SKM-1 treated with dmso at 0.1 percent for 144 hours (cell line): ENCODE measurements at regions not wholly inside any gene's neighbourhood (a gene's known extent, or its start where the extent isn't known, plus 50 kb on each side); places are given as distances from the start of the nearest gene placed in this dataset.
"Not testable (repeated sequence)": the region's sequence is repeated elsewhere in the genome, so short reads cannot be mapped to it uniquely, and the experiment has no call there.

ENCODE experiments used
- DNase-seq: peaks from one replicate; lab custom pipeline; 2025; ENCODE audit not compliant: unreplicated experiment; lab: John Stamatoyannopoulos, UW

- DNase-seq = peak; percentile 7
Observed at GRCh38 chr1:228846952-228847351, 111.7 kb downstream of the RHOU start.

DNA sequence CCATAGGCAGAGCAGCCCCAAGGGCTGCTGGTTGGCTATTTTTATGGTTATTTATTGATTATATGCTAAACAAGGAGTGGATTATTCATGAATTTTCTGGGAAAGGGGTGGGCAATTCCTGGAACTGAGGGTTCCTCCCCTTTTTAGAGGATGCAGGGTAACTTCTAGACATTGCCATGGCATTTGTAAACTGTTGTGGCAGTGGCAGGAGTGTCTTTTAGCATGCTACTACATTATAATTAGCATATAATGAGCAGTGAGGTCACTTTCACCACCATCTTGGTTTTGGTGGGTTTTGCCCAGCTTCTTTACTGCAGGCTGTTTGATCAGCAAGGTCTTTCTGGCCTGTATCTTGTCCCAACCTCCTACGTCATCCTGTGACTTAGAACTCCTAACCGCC lies 112.2 kb downstream of the RHOU start:
- DNase-seq = not testable (repeated sequence)

DNA sequence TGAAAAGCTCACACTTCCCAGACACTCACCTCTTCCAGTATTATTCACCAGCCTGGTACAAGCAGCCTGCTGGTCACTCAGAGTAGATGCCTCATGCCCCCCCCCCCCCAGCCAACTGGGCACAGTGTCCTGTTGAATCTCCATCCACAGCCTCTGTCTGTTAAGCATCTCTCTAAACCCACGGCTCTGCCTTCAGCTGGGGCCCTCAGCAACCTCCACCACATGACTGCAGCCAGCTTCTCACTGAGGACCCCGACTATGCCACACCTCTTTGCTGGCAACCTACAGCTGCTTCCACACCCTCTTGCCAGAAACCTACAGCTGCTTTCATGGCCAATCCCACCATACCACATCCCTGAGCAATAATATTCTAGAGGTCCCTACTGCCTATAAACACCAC lies 113.1 kb downstream of the RHOU start:
- no peak for DNase-seq

- DNase-seq = no peak
Observed at GRCh38 chr1:228849011-228849541, 113.8 kb downstream of the RHOU start.

DNA sequence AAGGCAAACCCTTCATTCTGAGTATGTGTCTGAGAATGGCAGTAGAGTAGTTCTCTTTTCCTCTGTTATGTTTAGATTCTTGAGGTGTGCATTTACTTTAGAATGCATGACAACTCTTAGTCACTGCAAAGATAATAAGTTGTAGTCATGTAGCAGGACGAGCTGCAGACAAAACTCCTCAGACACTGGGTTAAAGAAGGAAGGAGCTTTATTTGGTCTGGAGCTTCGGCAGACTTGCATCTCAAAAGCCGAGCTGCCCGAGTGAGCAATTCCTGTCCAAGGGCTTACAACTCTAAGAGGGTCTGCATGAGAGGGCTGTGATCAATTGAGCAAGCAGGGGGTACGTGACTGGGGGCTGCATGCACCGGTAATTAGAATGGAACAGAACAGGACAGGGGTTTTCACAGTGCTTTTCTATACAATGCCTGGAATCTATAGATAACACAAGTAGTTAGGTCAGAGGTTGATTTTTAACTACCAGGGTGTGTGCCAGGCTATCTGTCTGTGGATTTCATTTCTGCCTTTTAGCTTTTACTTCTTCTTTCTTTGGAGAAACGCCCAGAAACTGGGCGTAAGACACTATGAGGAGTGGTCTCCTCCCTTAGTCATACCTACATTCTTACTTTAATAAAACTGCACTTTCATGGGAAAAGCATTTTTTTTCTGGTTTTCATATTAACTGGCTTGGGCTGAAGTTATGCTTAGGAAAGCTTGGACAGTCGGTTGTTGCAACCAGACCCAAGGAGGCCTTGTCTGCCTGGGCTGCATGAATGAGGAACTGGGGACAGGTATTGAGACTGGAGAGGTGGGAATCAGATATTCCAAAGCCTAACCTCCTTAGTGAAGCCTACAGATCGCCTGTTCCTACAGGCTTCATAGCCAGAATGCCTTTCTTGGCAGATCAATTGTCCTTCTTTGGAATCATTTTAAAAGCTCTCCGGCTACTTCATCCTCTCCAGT lies 115.1 kb downstream of the RHOU start:
- peak; percentile 45 for DNase-seq

DNA sequence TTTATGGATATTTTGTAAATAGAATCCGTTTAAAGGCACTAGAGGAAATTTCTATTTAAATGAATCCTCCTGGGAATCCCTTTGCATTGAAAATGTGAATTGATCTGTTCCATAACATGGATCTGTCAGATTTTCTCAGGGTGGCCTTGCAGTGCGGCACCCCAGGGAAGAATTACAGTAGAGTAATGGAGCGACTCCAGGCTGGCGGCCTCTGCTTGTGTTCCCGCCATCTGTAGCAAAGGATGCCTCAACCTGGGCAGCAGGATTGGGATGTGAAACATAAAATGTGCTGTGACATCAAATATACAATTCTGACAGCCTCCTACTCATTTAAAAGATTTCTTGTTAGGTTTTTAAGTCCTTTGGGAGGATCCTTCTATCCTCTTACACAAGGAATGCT lies 115.9 kb downstream of the RHOU start:
- no peak for DNase-seq

DNA sequence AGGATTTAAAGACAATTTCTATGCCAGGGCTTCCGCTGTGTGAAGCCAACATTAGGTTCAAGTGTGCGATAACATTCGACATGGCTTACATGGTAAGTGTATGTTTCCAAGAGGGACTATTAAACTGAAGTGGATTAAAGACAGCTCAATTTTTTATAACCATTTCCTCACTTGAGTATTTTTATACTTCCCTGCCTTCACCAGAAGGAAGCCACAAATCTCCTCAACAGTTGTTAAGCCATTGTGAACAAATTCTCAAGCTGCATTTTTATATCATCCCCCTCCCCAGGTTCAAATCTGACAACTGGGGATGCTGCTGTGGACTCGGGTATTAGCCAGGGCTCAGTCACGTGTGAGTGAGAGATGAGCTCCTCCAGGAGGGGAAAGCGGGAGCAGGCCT lies 116.3 kb downstream of the RHOU start:
- DNase-seq = no peak

- DNase-seq = no peak
Observed at GRCh38 chr1:228852024-228852423, 116.7 kb downstream of the RHOU start.

- no peak for DNase-seq
Observed at GRCh38 chr1:228852511-228853088, 117.3 kb downstream of the RHOU start.

GRCh38 chr1:228853191-228853590 lies 117.9 kb downstream of the RHOU start:
- DNase-seq = no peak

- no peak for DNase-seq
Observed at GRCh38 chr1:228853637-228854036, 118.4 kb downstream of the RHOU start.

DNA sequence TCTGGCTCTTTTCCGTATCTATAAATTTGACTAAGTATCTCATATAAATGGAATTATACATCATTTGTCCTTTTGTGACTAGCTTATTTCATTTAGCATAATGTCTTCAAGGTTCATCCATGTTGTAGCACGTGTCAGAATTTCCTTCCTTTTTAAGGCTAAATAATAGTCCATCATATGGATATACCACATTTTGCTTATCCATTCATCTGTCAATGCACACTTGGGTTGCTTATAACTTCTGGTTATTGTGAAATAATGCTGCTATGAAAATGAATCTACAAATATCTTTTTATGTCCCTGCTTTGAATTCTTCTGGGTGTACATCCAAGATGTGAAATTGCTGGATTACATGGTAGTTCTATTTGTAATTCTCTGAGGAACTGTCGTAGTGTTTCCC lies 119.6 kb downstream of the RHOU start:
- no peak for DNase-seq

DNA sequence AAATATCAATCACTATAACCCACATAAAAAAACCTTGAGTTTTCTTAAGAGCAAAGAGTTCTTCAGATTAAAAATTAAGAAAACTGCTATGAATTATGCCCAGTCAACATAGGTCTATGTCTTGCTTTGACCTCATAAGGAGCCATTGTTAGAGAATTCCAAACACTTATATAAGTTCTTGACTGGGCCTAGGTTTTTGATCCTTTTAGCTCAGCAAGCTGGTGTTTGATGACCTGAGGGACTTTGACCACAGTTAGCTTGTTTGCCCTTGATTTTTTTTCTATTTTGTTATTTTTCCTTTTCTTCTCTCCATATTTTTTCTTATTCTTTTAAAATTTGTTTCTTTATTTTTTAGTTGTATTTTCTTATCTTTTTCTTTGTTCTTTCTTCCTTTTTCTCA lies 122.3 kb downstream of the RHOU start:
- DNase-seq = no peak

GRCh38 chr1:228860911-228861831 lies 125.9 kb downstream of the RHOU start:
- no peak for DNase-seq

GRCh38 chr1:228861832-228862180 lies 126.5 kb downstream of the RHOU start:
- peak; percentile 15 for DNase-seq

- DNase-seq = no peak
Observed at GRCh38 chr1:228862542-228863505, 127.5 kb downstream of the RHOU start.

GRCh38 chr1:228863776-228864175 lies 128.5 kb downstream of the RHOU start:
- no peak for DNase-seq

GRCh38 chr1:228865627-228866330 lies 130.5 kb downstream of the RHOU start:
- DNase-seq = no peak

DNA sequence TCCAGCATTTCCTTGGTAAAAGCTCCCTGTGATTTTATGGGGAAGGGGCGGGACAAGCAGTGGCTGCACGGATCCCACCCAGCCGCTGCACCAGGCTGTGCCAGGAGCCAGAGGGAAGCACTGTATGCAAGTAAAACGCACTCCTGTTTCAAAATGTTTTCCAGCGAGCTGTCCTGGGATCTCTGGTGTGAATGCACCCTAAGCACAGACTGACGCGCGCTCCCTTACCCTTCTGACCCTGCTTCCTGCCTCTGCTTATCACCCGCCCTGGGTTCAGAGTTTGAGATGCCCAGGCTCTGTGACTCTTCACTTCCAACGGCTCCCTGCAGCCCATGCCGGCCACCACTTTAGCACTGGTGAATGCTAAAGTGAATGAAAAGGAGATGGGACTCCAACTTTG lies 131.2 kb downstream of the RHOU start:
- no peak for DNase-seq
